GM19351 (cell line): ENCODE measurements at regions not wholly inside any gene's neighbourhood (a gene's known extent, or its start where the extent isn't known, plus 50 kb on each side); places are given as distances from the start of the nearest gene placed in this dataset.
"Not testable (repeated sequence)": the region's sequence is repeated elsewhere in the genome, so short reads cannot be mapped to it uniquely, and the experiment has no call there.

Experiments used
- ATAC-seq: cut with Tn5 transposase; IDR thresholded peaks from one replicate; pipeline ENCODE4 v1.9.1; 2021; ENCODE audit warnings: mild to moderate bottlenecking, moderate library complexity; ENCODE audit not compliant: unreplicated experiment

- no peak for ATAC-seq
These were observed 225.9 kb upstream of the GYPA start for GRCh38 chr4:144366425-144366824.

GRCh38 chr4:144371485-144371884 is 231.0 kb upstream of the GYPA start:
- no peak for ATAC-seq

GRCh38 chr4:144374065-144374464 is 233.5 kb upstream of the GYPA start:
- peak; percentile 96 for ATAC-seq

- no peak for ATAC-seq
These were observed 236.3 kb upstream of the GYPA start for GRCh38 chr4:144376866-144377265.

GRCh38 chr4:144384408-144384807 is 243.9 kb upstream of the GYPA start:
- no peak for ATAC-seq

GRCh38 chr4:144399927-144400326 is 246.0 kb upstream of the HHIP start:
- peak; percentile 92 for ATAC-seq

GRCh38 chr4:144402176-144402575 is 243.8 kb upstream of the HHIP start:
- ATAC-seq: no peak

- ATAC-seq: no peak
These were observed 243.0 kb upstream of the HHIP start for GRCh38 chr4:144402999-144403398.

GRCh38 chr4:144403893-144404292 is 242.1 kb upstream of the HHIP start:
- ATAC-seq: no peak

GRCh38 chr4:144409525-144409924 is 236.4 kb upstream of the HHIP start:
- no peak for ATAC-seq

GRCh38 chr4:144410230-144410783 is 235.6 kb upstream of the HHIP start:
- peak; percentile 44 for ATAC-seq

GRCh38 chr4:144411119-144411518 is 234.8 kb upstream of the HHIP start:
- peak; percentile 58 for ATAC-seq

- ATAC-seq: peak; percentile 65
These were observed 234.3 kb upstream of the HHIP start for GRCh38 chr4:144411700-144412099.

GRCh38 chr4:144421056-144421455 is 224.9 kb upstream of the HHIP start:
- no peak for ATAC-seq

- no peak for ATAC-seq
These were observed 224.0 kb upstream of the HHIP start for GRCh38 chr4:144421839-144422565.

- ATAC-seq: no peak
These were observed 222.0 kb upstream of the HHIP start for GRCh38 chr4:144423930-144424329.

GRCh38 chr4:144426023-144426422 is 219.9 kb upstream of the HHIP start:
- ATAC-seq: not testable (repeated sequence)

GRCh38 chr4:144442713-144443112 is 203.2 kb upstream of the HHIP start:
- ATAC-seq: no peak

- ATAC-seq: no peak
These were observed 196.3 kb upstream of the HHIP start for GRCh38 chr4:144449611-144450010.

GRCh38 chr4:144450526-144450925 is 195.4 kb upstream of the HHIP start:
- ATAC-seq: no peak

GRCh38 chr4:144451766-144452450 is 194.0 kb upstream of the HHIP start:
- no peak for ATAC-seq

GRCh38 chr4:144456196-144456595 is 189.8 kb upstream of the HHIP start:
- no peak for ATAC-seq
